D721Med (cell line): ENCODE measurements at regions not wholly inside any gene's neighbourhood (a gene's known extent, or its start where the extent isn't known, plus 50 kb on each side); places are given as distances from the start of the nearest gene placed in this dataset.

ENCODE experiments used
- DNase-seq: peaks from one replicate; pipeline ENCODE4 v3.0.0; 2011; ENCODE audit warnings: low spot score; ENCODE audit not compliant: insufficient read length
- FAIRE-seq: peaks from 2 replicates; lab custom pipeline; 2011; peaks lifted over from hg19 to GRCh38; lab: Jason Lieb, UNC
- TF ChIP-seq, protein P1 (sequence below): IDR thresholded peaks from 2 replicates; pipeline ENCODE4 v1.5.1; 2012; ENCODE audit warnings: mild to moderate bottlenecking, control low read depth; ENCODE audit not compliant: insufficient read depth; ENCODE audit errors: missing control alignments

DNA sequence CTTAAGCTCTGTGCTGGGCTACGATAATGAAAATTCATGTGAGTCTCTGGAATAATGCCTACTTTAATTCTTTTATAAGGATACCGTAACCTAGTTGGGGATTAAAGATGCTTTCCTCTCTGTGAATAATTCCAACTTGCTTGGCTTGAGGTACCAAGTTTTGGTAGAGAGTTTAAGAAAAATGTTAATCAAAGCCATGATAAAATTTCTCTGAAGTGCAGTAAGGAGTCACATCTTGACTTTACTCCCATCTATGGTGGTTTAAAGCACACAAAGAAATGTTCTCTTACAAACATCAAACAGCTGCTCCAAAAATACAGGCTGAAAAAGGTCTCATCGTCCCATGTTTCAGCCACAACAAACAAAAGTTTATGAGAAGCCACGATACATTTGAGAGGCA is 284.8 kb upstream of the TBX3 start:
- no peak for FAIRE-seq

DNA sequence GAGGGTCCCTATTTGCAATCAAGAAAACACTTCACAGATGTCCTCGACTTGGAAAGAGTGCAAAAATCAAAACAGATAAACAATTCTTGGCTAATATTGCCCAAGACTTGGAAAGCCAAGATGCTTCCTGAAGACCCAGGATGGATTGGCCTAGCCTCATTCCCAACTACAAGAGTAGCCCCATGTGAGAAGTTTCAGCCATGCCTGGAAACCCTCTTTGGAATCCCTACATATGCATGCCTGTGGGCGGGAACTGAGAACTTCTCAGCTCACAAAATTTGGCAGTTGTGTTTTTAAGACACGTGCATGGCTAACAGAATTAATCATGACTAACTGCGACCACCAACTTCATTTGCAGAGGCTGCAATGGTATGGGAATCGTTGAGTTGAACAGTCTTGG is 283.2 kb upstream of the TBX3 start:
- no peak for DNase-seq
- TF ChIP-seq, protein P1, sequence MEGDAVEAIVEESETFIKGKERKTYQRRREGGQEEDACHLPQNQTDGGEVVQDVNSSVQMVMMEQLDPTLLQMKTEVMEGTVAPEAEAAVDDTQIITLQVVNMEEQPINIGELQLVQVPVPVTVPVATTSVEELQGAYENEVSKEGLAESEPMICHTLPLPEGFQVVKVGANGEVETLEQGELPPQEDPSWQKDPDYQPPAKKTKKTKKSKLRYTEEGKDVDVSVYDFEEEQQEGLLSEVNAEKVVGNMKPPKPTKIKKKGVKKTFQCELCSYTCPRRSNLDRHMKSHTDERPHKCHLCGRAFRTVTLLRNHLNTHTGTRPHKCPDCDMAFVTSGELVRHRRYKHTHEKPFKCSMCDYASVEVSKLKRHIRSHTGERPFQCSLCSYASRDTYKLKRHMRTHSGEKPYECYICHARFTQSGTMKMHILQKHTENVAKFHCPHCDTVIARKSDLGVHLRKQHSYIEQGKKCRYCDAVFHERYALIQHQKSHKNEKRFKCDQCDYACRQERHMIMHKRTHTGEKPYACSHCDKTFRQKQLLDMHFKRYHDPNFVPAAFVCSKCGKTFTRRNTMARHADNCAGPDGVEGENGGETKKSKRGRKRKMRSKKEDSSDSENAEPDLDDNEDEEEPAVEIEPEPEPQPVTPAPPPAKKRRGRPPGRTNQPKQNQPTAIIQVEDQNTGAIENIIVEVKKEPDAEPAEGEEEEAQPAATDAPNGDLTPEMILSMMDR: no peak
- no peak for FAIRE-seq

More for the DNA sequence above, 284.8 kb upstream of the TBX3 start:
- no peak for DNase-seq
- TF ChIP-seq, protein P1: no peak

DNA sequence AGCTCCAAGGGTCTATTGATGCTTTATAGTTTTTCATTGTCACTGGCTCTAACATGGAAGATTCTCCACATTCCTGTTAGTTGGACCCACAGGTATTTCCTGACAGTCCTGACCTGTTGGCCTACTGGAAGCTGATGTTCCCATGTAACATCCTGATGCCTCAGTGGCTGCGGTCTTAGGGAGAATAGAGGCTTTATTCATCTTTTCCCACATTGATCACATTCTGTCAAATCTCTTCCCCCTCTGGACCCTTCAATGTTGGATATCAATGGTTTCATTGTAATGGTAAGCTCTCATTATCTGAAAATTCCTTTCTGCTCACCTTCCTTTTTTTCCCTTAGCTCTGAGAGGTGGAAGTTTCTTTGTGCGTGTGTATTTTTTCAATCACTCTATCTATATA is 280.9 kb upstream of the TBX3 start:
- DNase-seq (no peak), FAIRE-seq (no peak)
- TF ChIP-seq, protein P1: no peak

DNA sequence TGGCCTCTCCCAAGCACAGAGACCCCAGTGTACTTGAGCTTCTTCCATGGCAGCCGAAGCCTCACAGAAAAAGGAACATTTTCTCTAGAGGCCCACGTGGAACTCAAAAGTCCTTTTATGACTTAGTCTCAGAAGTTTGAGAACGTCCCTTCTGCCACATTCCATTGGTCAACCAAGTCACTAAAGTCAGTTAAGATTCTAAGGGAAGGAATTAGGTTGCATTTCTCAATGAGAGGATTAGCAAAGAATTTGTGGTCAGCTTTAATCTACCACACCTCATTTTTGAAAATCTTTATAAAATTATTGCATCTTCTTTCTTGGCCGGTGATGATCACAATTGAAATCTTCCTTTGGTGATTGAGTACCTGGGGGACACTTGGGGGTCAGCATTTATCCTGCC is 279.9 kb upstream of the TBX3 start:
- no peak for DNase-seq
- TF ChIP-seq, protein P1: no peak
- FAIRE-seq: no peak

DNA sequence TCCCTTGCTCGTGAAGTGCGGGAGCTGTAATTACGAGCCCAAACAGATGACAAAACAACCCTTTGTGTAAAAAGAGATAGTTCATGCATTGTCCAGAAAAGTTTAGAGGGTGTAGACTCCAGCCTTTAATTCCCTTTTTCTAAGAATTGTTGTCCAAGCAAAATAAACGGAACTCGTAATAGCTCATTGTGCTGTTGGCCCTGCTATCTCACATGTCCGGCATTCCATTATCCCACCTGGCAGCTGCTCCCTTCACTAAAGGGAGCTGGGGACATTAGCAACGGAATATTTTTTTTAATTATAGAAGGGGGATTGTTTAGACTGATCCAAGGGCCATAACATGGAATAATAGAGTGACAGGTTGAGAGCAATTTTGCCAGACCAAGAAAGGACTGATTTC is 277.5 kb upstream of the TBX3 start:
- FAIRE-seq (no peak), DNase-seq (no peak)
- TF ChIP-seq, protein P1: no peak

DNA sequence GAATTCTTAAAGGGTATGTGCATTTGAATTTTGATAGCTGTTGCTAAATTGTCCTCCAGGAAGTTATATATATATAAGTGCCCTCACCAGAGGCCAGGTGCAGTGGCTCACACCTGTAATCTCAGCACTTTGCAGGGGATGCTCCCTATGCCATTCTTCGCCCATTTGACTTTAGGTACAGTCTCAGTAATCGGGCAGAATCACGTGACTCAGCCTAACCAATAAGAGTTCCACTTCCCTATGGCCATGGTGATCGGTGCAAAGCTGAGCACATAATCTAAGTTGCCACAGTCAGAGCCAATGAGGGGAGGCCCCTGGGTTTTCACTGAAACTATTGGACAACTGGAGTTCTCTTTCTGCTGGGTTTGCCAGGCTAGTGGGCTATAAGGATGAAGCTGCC is 274.6 kb upstream of the TBX3 start:
- DNase-seq (no peak), FAIRE-seq (no peak)
- TF ChIP-seq, protein P1: no peak

DNA sequence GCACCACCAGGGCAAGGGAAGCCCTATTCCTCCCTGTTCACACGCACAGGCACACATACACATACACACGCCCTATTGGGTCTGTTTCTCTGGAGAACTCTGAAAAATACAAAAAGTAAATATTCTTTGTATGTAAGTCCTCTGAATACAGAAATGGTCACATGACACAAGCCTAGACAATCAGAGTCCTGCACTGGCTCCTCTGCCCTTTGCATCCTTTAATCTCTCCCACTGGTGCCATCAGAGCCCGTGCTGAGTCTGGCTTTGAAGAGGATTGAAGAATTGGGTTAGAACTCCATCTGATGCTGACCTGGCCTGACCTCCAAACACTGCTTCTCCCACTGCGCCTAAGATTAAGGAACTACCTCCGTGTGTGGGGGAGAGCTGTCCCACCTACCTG is 273.2 kb upstream of the TBX3 start:
- FAIRE-seq (no peak), DNase-seq (no peak)
- TF ChIP-seq, protein P1: no peak
